WTC11 (cell line): ENCODE measurements at regions not wholly inside any gene's neighbourhood (a gene's known extent, or its start where the extent isn't known, plus 50 kb on each side); places are given as distances from the start of the nearest gene placed in this dataset.

ENCODE experiments used
- ATAC-seq: fragments of 200-7000 bp; cut with Tn5 transposase; 2 replicates; pipeline ENCODE4 v1.10.0; 2021; ENCODE audit warnings: mild to moderate bottlenecking, moderate library complexity
- CTCF ChIA-PET: fragments of 300-600 bp; sonication (Branson Sonifier 250); formaldehyde crosslinking; loops from one replicate; lab custom pipeline; 2021; ENCODE audit warnings: antibody characterized with exemption; lab: Charles Lee
- POLR2A ChIA-PET: fragments of 350-600 bp; sonication (Branson Sonifier 250); formaldehyde crosslinking; loops from one replicate; lab custom pipeline; 2021; ENCODE audit warnings: antibody characterized with exemption; lab: Charles Lee
- DNase-seq: peaks from one replicate; pipeline ENCODE4 v3.0.0; 2021; ENCODE audit warnings: low spot score
- H3K27ac Mint-ChIP-seq: 2 replicates; pipeline ENCODE4 v1.8.0; 2021; ENCODE audit warnings: mixed read lengths
- H3K27me3 Mint-ChIP-seq: 2 replicates; pipeline ENCODE4 v1.8.0; 2021; ENCODE audit warnings: low read depth, mild to moderate bottlenecking, moderate library complexity, mixed read lengths
- H3K36me3 Mint-ChIP-seq: 2 replicates; pipeline ENCODE4 v1.8.0; 2021; ENCODE audit warnings: mixed read lengths
- H3K4me1 Mint-ChIP-seq: 2 replicates; pipeline ENCODE4 v1.8.0; 2022; ENCODE audit warnings: mixed read lengths
- H3K4me3 Mint-ChIP-seq: 2 replicates; pipeline ENCODE4 v1.8.0; 2021; ENCODE audit warnings: mild to moderate bottlenecking, moderate library complexity, mixed read lengths
- H3K9me3 Mint-ChIP-seq: 2 replicates; pipeline ENCODE4 v1.8.0; 2021; ENCODE audit warnings: mixed read lengths
- ATF1 ChIP-seq: sonication (generic); formaldehyde crosslinking; IDR thresholded peaks from 2 replicates; pipeline ENCODE4 v1.8.1; 2023; ENCODE audit warnings: mild to moderate bottlenecking, moderate library complexity, missing genetic modification reagents
- ATF6 ChIP-seq: sonication (generic); formaldehyde crosslinking; IDR thresholded peaks from 2 replicates; pipeline ENCODE4 v1.8.1; 2023; ENCODE audit warnings: mild to moderate bottlenecking, missing genetic modification reagents
- CBFB ChIP-seq: sonication (generic); formaldehyde crosslinking; IDR thresholded peaks from 2 replicates; pipeline ENCODE4 v1.8.1; 2022; ENCODE audit warnings: mild to moderate bottlenecking, low read depth, missing genetic modification reagents
- CDX4 ChIP-seq: fragments of 250-450 bp; sonication (Bioruptor Pico); IDR thresholded peaks from 2 replicates; pipeline ENCODE4 v1.9.0; 2021; ENCODE audit warnings: moderate library complexity, mild to moderate bottlenecking, inconsistent platforms, borderline replicate concordance
- CTCF ChIP-seq: fragments of 200-600 bp; IDR thresholded peaks from 2 replicates; pipeline ENCODE4 v1.8.0; 2022; ENCODE audit warnings: antibody characterized with exemption
- EMX1 ChIP-seq: fragments of 250-450 bp; sonication (Bioruptor Pico); IDR thresholded peaks from 2 replicates; pipeline ENCODE4 v1.8.0; 2021; ENCODE audit warnings: mild to moderate bottlenecking
- FOXJ3 ChIP-seq: sonication (generic); formaldehyde crosslinking; IDR thresholded peaks from 2 replicates; pipeline ENCODE4 v1.9.0; 2021; ENCODE audit warnings: missing genetic modification reagents, mild to moderate bottlenecking, borderline replicate concordance
- FOXK1 ChIP-seq: sonication (generic); formaldehyde crosslinking; IDR thresholded peaks from 2 replicates; pipeline ENCODE4 v1.8.0; 2022; ENCODE audit warnings: mild to moderate bottlenecking, moderate library complexity, missing genetic modification reagents
- GABPB1 ChIP-seq: sonication (generic); formaldehyde crosslinking; IDR thresholded peaks from 2 replicates; pipeline ENCODE4 v1.8.1; 2023; ENCODE audit warnings: mild to moderate bottlenecking, missing genetic modification reagents
- GTF2I ChIP-seq: fragments of 250-450 bp; sonication (Bioruptor Pico); conservative IDR thresholded peaks from 2 replicates; pipeline ENCODE4 v1.4.0; 2021; ENCODE audit warnings: mild to moderate bottlenecking
- JUN ChIP-seq: sonication (generic); formaldehyde crosslinking; IDR thresholded peaks from 2 replicates; pipeline ENCODE4 v1.8.0; 2023; ENCODE audit warnings: mild to moderate bottlenecking, missing genetic modification reagents
- KAT7 ChIP-seq: sonication (generic); formaldehyde crosslinking; IDR thresholded peaks from 2 replicates; pipeline ENCODE4 v1.8.1; 2023; ENCODE audit warnings: missing genetic modification reagents, mild to moderate bottlenecking, borderline replicate concordance
- NFYB ChIP-seq: sonication (generic); formaldehyde crosslinking; conservative IDR thresholded peaks from 2 replicates; pipeline ENCODE4 v1.8.0; 2022; ENCODE audit warnings: low read depth, missing genetic modification reagents
- PRRX2 ChIP-seq: fragments of 250-450 bp; sonication (Bioruptor Pico); IDR thresholded peaks from 2 replicates; pipeline ENCODE4 v1.8.0; 2021; ENCODE audit warnings: mild to moderate bottlenecking
- SP1 ChIP-seq: sonication (generic); formaldehyde crosslinking; conservative IDR thresholded peaks from 2 replicates; pipeline ENCODE4 v1.8.1; 2022; ENCODE audit warnings: missing genetic modification reagents
- TP53 ChIP-seq: sonication (generic); formaldehyde crosslinking; IDR thresholded peaks from 2 replicates; pipeline ENCODE4 v1.8.1; 2023; ENCODE audit warnings: mild to moderate bottlenecking, missing genetic modification reagents
- ZNF121 ChIP-seq: sonication (generic); formaldehyde crosslinking; IDR thresholded peaks from 2 replicates; pipeline ENCODE4 v1.8.0; 2023; ENCODE audit warnings: missing genetic modification reagents
- ZNF396 ChIP-seq: fragments of 250-450 bp; sonication (Bioruptor Pico); IDR thresholded peaks from 2 replicates; pipeline ENCODE4 v1.8.0; 2021; ENCODE audit warnings: mild to moderate bottlenecking, moderate library complexity, borderline replicate concordance
- ZNF416 ChIP-seq: fragments of 250-450 bp; sonication (Bioruptor Pico); IDR thresholded peaks from 2 replicates; pipeline ENCODE4 v1.9.0; 2021; ENCODE audit warnings: mild to moderate bottlenecking, inconsistent platforms
- ZNF671 ChIP-seq: fragments of 250-450 bp; sonication (Bioruptor Pico); IDR thresholded peaks from 2 replicates; pipeline ENCODE4 v1.8.0; 2021; ENCODE audit warnings: mild to moderate bottlenecking
- TF ChIP-seq, protein P1 (sequence below): sonication (generic); formaldehyde crosslinking; IDR thresholded peaks from 2 replicates; pipeline ENCODE4 v1.8.0; 2022; ENCODE audit warnings: mild to moderate bottlenecking, missing genetic modification reagents
- TF ChIP-seq, protein P2 (sequence below): sonication (generic); formaldehyde crosslinking; IDR thresholded peaks from 2 replicates; pipeline ENCODE4 v1.8.1; 2022; ENCODE audit warnings: mild to moderate bottlenecking, moderate library complexity, missing genetic modification reagents
- TF ChIP-seq, protein P3 (sequence below): sonication (generic); formaldehyde crosslinking; conservative IDR thresholded peaks from 2 replicates; pipeline ENCODE4 v1.8.1; 2023; ENCODE audit warnings: mild to moderate bottlenecking, low read depth, missing genetic modification reagents, moderate library complexity

- TF ChIP-seq, protein P1, sequence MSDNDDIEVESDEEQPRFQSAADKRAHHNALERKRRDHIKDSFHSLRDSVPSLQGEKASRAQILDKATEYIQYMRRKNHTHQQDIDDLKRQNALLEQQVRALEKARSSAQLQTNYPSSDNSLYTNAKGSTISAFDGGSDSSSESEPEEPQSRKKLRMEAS: no peak
- TF ChIP-seq, protein P2, sequence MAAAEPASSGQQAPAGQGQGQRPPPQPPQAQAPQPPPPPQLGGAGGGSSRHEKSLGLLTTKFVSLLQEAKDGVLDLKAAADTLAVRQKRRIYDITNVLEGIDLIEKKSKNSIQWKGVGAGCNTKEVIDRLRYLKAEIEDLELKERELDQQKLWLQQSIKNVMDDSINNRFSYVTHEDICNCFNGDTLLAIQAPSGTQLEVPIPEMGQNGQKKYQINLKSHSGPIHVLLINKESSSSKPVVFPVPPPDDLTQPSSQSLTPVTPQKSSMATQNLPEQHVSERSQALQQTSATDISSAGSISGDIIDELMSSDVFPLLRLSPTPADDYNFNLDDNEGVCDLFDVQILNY (CRISPR knock-in tag): no peak
- TF ChIP-seq ZNF416 (CRISPR knock-in tag) (no peak), ATF1 (CRISPR knock-in tag) (no peak), ZNF396 (CRISPR knock-in tag) (no peak), JUN (CRISPR knock-in tag) (no peak), NFYB (CRISPR knock-in tag) (no peak), CDX4 (CRISPR knock-in tag) (no peak), CTCF (no peak)
- TF ChIP-seq, protein P3, sequence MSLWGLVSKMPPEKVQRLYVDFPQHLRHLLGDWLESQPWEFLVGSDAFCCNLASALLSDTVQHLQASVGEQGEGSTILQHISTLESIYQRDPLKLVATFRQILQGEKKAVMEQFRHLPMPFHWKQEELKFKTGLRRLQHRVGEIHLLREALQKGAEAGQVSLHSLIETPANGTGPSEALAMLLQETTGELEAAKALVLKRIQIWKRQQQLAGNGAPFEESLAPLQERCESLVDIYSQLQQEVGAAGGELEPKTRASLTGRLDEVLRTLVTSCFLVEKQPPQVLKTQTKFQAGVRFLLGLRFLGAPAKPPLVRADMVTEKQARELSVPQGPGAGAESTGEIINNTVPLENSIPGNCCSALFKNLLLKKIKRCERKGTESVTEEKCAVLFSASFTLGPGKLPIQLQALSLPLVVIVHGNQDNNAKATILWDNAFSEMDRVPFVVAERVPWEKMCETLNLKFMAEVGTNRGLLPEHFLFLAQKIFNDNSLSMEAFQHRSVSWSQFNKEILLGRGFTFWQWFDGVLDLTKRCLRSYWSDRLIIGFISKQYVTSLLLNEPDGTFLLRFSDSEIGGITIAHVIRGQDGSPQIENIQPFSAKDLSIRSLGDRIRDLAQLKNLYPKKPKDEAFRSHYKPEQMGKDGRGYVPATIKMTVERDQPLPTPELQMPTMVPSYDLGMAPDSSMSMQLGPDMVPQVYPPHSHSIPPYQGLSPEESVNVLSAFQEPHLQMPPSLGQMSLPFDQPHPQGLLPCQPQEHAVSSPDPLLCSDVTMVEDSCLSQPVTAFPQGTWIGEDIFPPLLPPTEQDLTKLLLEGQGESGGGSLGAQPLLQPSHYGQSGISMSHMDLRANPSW: no peak
- TF ChIP-seq, all 79 proteins: peak for 0
These were observed 843.3 kb downstream of the GALR1 start (continued) for GRCh38 chr18:78092901-78093300.

DNA sequence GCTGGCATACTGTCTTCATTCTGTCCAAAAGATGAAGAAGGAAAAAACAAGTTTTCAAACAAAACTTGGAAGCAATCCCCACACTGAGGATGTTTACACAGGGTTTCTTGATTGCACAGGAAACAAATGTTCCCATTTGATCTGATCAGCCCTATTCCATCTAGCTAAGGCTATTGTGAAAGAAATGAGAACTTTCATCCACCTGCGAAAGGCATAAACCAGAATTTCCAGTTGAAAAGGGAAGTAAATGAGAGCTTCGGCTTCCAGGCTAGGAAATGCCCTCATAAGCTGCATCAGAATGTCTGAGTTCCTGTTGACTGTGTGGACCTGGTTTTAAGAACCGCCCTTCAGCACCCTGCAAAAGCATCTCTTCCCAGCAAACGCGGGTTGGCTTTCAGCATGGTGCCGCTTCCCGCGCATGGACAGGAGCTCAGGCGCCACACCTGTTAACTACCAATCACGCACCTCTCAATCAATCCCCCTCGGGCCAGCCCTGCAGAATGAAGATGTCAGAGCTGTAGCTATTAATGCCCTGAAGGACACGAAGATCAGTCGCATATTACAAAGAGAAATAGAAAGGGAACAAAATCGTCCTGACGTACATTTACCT, 850.4 kb downstream of the GALR1 start:
- Mint-ChIP-seq H3K36me3 (peaks cover 58% of the 10 kb centered on the region), H3K4me3 (no peak overlapping the region), H3K9me3 (peaks cover 63% of the 10 kb centered on the region), H3K4me1 (peaks cover 6% of the 10 kb centered on the region), H3K27me3 (peaks cover 5% of the 10 kb centered on the region), H3K27ac (no peak overlapping the region)
- POLR2A ChIA-PET: no interaction called here
- CTCF ChIA-PET: no interaction called here
- DNase-seq (no peak), ATAC-seq (no peak)
- TF ChIP-seq TP53 (CRISPR knock-in tag) (no peak), FOXJ3 (CRISPR knock-in tag) (no peak), GTF2I (CRISPR knock-in tag) (no peak), SP1 (CRISPR knock-in tag) (no peak), ATF6 (CRISPR knock-in tag) (no peak), CBFB (CRISPR knock-in tag) (no peak), KAT7 (CRISPR knock-in tag) (no peak), EMX1 (CRISPR knock-in tag) (no peak), GABPB1 (CRISPR knock-in tag) (no peak), ZNF671 (no peak), FOXK1 (CRISPR knock-in tag) (no peak), PRRX2 (CRISPR knock-in tag) (no peak), ATF1 (CRISPR knock-in tag) (no peak), ZNF121 (no peak)
- TF ChIP-seq, protein P1: no peak
